Adrenal gland (tissue), 9 donors: ENCODE measurements at regions not wholly inside any gene's neighbourhood (a gene's known extent, or its start where the extent isn't known, plus 50 kb on each side); places are given as distances from the start of the nearest gene placed in this dataset.

ENCODE experiments used
- DNase-seq, 7 donors: peaks; one replicate each; pipeline ENCODE4 v3.0.0-alpha.2; 2019 to 2020
- H3K27ac ChIP-seq, 5 donors: fragments of 200-600 bp; sonication (generic) in 4 of 5; 1 replicate in 3 of 5; 2 replicates in 2 of 5; pipeline versions ENCODE4 v1.5.1 to v1.8.0; 2016 to 2020; ENCODE audit warnings: mild to moderate bottlenecking in 1 of 5
- H3K27me3 ChIP-seq: fragments of 200-600 bp; 2 replicates; pipeline ENCODE4 v1.8.0; 2021
- H3K36me3 ChIP-seq, 2 donors: fragments of 200-600 bp; replicated peaks in 1 of 2; 1 replicate in 1 of 2; 2 replicates in 1 of 2; pipeline versions ENCODE4 v1.5.1 to v1.8.0; 2018 to 2022
- H3K4me1 ChIP-seq, 2 donors: fragments of 200-600 bp; replicated peaks in 1 of 2; 1 replicate in 1 of 2; 2 replicates in 1 of 2; pipeline versions ENCODE4 v1.5.1 to v1.8.0; 2018 to 2021
- H3K4me3 ChIP-seq, 4 donors: fragments of 200-600 bp; sonication (generic) in 3 of 4; one replicate each; pipeline ENCODE4 v1.5.1; 2016 to 2018
- H3K9me3 ChIP-seq, 3 donors: fragments of 200-600 bp; sonication (generic) in 1 of 3; replicated peaks in 1 of 3; 1 replicate in 2 of 3; 2 replicates in 1 of 3; pipeline versions ENCODE4 v1.5.1 to v1.8.0; 2016 to 2021
- POLR2A ChIP-seq, 2 donors: fragments of 450-650 bp; IDR thresholded peaks; one replicate each; pipeline ENCODE4 v1.6.1; 2017; ENCODE audit warnings: antibody characterized with exemption in 2 of 2, mild to moderate bottlenecking in 2 of 2, moderate library complexity in 1 of 2
- WGBS, 4 donors: extraction: QIAGEN DNeasy Blood & Tissue Kit in 2 of 4; methylation state at CpG; one replicate each; pipeline versions ENCODE4 v1.1.5 to v1.1.7; 2013 to 2017; 5-methylcytosine and 5-hydroxymethylcytosine counted together
- intact Hi-C, 2 donors: fragments of 100-400 bp; cut with DNase I; formaldehyde crosslinking; loops; one replicate each; pipeline versions ENCODE4 v1.14.1 to v1.15.0; 2022 to 2023
- TF ChIP-seq, protein P1 (sequence below), 6 experiments: fragments of 450-650 bp in 4 of 6; fragments of 200-600 bp in 2 of 6; sonication (generic) in 1 of 6; IDR thresholded peaks; 1 replicate in 5 of 6; 2 replicates in 1 of 6; pipeline versions ENCODE4 v1.5.1 to v1.8.0; 2016 to 2021; ENCODE audit warnings: antibody characterized with exemption in 6 of 6, mild to moderate bottlenecking in 2 of 6, moderate library complexity in 1 of 6
- donor health status: healthy with polysubstance abuse.
- donor health status: Bipolar disorder and iron deficiency.
- donor health status: DM: yes; HTN: yes; CAD: no.
- donor health status: DM: no; HTN: no; CAD: no.
- donor health status: DM: no; HTN: no; CAD: no.

DNA sequence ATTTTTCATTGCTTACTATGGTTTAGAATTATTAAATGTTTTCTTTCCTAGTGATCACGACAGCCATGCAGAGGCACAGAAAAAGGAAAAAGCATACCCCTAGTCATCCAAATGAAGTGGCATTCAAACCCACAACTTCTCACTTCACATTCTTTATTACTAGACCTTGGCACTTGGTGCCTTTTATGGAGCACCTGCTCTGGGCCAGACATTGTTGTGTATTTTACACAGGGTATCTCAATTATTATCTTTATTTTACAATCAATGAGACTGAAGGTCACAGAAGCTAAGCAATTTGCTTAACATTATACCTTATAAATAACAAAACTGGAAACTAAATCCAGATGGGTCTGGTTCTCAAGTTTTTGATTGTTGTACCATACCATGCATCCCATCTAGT lies 235.3 kb downstream of the LRATD1 start:
- WGBS, 4 donors = 59 to 95% (median 82%) methylated on average over 1 of the region's 1 CpG
- Histone ChIP-seq H3K36me3 (no peaks in the 10 kb centered on the region), H3K27me3 (no peaks in the 10 kb centered on the region), H3K9me3 (peaks cover 0 to 10% (median 0%) of the 10 kb centered on the region in 3 donors), H3K4me1 (no peaks in the 10 kb centered on the region), H3K4me3 (no peak overlapping the region), H3K27ac (no peak overlapping the region)
- TF ChIP-seq, protein P1, sequence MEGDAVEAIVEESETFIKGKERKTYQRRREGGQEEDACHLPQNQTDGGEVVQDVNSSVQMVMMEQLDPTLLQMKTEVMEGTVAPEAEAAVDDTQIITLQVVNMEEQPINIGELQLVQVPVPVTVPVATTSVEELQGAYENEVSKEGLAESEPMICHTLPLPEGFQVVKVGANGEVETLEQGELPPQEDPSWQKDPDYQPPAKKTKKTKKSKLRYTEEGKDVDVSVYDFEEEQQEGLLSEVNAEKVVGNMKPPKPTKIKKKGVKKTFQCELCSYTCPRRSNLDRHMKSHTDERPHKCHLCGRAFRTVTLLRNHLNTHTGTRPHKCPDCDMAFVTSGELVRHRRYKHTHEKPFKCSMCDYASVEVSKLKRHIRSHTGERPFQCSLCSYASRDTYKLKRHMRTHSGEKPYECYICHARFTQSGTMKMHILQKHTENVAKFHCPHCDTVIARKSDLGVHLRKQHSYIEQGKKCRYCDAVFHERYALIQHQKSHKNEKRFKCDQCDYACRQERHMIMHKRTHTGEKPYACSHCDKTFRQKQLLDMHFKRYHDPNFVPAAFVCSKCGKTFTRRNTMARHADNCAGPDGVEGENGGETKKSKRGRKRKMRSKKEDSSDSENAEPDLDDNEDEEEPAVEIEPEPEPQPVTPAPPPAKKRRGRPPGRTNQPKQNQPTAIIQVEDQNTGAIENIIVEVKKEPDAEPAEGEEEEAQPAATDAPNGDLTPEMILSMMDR (IDR thresholded peaks at IDR 0.05) = no peak
- no peak for TF ChIP-seq POLR2A (IDR thresholded peaks at IDR 0.05)
- intact Hi-C loops = no loop called here
- no peak for DNase-seq

DNA sequence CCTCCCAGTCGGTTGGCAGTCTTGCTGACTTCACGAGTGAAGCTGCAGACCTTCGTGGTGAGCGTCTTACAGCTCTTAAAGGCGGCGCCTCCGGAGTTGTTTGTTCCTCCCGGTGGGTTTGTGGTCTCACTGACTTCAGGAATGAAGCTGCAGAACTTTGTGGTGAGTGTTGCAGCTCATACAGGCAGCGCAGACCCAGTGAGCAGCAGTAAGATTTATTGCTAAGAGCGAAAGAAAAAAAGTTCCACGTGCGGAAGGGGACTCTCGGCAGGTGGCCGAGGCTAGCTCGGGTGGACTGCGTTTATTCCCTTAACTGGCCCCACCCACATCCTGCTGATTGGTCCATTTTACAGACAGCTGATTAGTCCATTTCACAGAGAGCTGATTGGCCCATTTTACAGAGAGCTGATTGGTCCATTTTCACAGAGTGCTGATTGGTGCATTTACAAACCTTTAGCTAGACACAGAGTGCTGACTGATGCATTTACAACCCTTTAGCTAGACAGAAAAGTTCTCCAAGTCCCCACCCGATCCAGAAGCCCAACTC lies 240.3 kb downstream of the LRATD1 start:
- no peak for TF ChIP-seq POLR2A (IDR thresholded peaks at IDR 0.05)
- TF ChIP-seq, protein P1 (IDR thresholded peaks at IDR 0.05) = no peak
- no peak for DNase-seq
- no peak overlapping the region for H3K27ac ChIP-seq
- H3K4me3 ChIP-seq = no peak overlapping the region
- H3K27me3 ChIP-seq = no peaks in the 10 kb centered on the region
- 83 to 93% (median 88%) methylated on average over 14 to 17 of the region's 17 CpGs for WGBS, 4 donors
- intact Hi-C loops = no loop called here
- peaks cover 0 to 10% (median 0%) of the 10 kb centered on the region in 3 donors for H3K9me3 ChIP-seq
- H3K4me1 ChIP-seq = no peaks in the 10 kb centered on the region
- H3K36me3 ChIP-seq = no peaks in the 10 kb centered on the region

DNA sequence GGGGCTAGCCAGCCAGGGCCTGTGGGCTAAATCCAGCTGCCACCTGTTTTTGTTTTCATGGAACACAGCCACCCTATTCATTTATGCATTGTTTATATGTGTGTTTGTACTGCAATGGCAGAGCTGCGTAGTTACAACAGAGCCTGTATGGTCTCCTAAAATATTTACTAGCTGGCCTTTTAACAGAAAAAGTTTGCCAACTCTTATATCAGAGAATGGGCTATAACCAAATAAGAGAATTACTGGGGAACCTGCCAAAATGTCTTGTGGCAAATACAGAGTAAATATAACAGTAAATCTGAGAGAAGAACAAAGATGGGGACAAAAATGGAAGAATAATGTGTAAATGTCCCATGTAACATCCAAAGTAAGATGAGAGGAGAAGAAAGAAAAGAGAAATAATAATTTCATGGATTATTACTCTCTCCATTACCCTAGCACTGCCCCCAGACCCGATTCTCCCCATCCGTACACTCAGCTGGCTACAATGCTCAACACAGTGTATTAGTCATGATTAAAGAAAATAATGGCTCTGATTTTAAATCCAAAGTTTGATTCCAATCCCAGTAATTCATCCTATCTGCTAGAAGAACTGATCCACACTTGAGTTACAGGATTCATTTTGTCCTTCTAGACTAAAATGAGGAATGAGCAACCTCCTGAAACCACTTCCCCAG lies 249.3 kb downstream of the LRATD1 start:
- H3K4me3 ChIP-seq = no peak overlapping the region
- H3K4me1 ChIP-seq = no peaks in the 10 kb centered on the region
- intact Hi-C loops = no loop called here
- no peak overlapping the region for H3K27ac ChIP-seq
- TF ChIP-seq POLR2A (IDR thresholded peaks at IDR 0.05) = no peak
- H3K36me3 ChIP-seq = no peaks in the 10 kb centered on the region
- H3K9me3 ChIP-seq = no peaks in the 10 kb centered on the region
- no peak for DNase-seq
- WGBS, 4 donors = 71 to 84% (median 80%) methylated on average over 3 of the region's 3 CpGs
- H3K27me3 ChIP-seq = no peaks in the 10 kb centered on the region

DNA sequence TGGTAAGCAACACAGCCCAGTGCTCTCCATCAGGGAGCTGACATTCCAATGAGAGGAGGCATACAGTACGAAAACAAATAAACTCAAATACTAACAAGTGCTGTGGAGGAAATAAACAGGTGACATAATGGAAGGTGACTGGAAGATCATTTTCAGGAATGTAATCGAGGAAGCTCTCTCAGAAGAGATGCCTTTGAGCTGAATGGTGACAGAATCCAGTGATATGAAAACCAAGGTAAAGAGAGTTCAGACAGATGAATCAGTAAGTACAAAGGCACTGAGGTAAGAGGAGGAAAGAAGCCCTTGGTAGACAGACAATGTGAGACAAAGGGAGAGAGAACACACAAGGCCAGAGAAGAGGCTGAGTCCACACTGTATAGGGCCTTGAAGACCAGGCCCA lies 252.1 kb downstream of the LRATD1 start:
- Histone ChIP-seq H3K9me3 (no peaks in the 10 kb centered on the region), H3K36me3 (no peaks in the 10 kb centered on the region), H3K4me3 (no peak overlapping the region), H3K4me1 (no peaks in the 10 kb centered on the region), H3K27ac (no peak overlapping the region), H3K27me3 (no peaks in the 10 kb centered on the region)
- intact Hi-C loops = no loop called here
- DNase-seq = no peak
- TF ChIP-seq, protein P1 (IDR thresholded peaks at IDR 0.05) = no peak
- TF ChIP-seq POLR2A (IDR thresholded peaks at IDR 0.05) = no peak
- 72 to 88% (median 83%) methylated on average over 2 of the region's 2 CpGs for WGBS, 4 donors

DNA sequence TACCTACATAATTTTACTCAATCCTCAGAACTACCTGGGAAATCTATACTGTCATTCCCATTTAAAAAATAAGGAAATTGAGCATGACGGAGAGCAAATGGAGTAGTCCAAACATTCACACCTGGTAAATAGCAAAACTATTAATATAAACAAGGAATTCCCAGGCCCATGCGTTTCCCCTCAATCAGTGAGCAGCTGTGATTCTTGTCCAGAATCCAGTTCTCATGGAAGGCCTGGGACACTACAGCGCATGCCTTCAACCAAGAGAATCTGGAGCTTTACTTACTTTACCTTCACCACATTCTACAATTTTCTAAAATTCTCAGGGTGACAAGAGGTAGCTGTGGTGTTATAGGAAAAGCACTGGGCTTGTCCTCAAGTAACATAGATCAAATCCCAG lies 259.0 kb downstream of the LRATD1 start:
- no peak for DNase-seq
- no peaks in the 10 kb centered on the region for H3K4me1 ChIP-seq
- no peak overlapping the region for H3K27ac ChIP-seq
- H3K36me3 ChIP-seq = no peaks in the 10 kb centered on the region
- intact Hi-C loops = no loop called here
- no peaks in the 10 kb centered on the region for H3K27me3 ChIP-seq
- H3K9me3 ChIP-seq = no peaks in the 10 kb centered on the region
- H3K4me3 ChIP-seq = no peak overlapping the region
- TF ChIP-seq, protein P1 (IDR thresholded peaks at IDR 0.05) = no peak
- no peak for TF ChIP-seq POLR2A (IDR thresholded peaks at IDR 0.05)
- 80 to 88% (median 83%) methylated on average over 3 of the region's 3 CpGs for WGBS, 4 donors
